ENCODE measurements at regions not wholly inside any gene's neighbourhood (a gene's known extent, or its start where the extent isn't known, plus 50 kb on each side); places are given as distances from the start of the nearest gene placed in this dataset.

GRCh38 chr2:15738943-15739342 is 147.3 kb downstream of the DDX1 start:
- H3K4me3 ChIP-seq (ENCODE audit: low read depth, low read length) = no peak overlapping the region
- H3K27ac ChIP-seq (ENCODE audit: extremely low read depth, low read depth, low read length) = no peak overlapping the region
- CTCF ChIA-PET = no interaction called here
- no peak for TF ChIP-seq ZNF433 (tag by site-specific recombination; IDR thresholded peaks at IDR 0.05; ENCODE audit: low read depth)
- no peak for TF ChIP-seq ZBTB49 (tag by site-specific recombination; IDR thresholded peaks at IDR 0.05; ENCODE audit: low read depth)
- no peak for TF ChIP-seq ZSCAN18 (tag by site-specific recombination; IDR thresholded peaks at IDR 0.05)
- TF ChIP-seq ZNF350 (tag by site-specific recombination; IDR thresholded peaks at IDR 0.05) = no peak
- TF ChIP-seq ZEB2 (tag by site-specific recombination; IDR thresholded peaks at IDR 0.05) = no peak
- TF ChIP-seq HIC1 (tag by site-specific recombination; IDR thresholded peaks at IDR 0.05) = no peak
- TF ChIP-seq ZNF121 (tag by site-specific recombination; IDR thresholded peaks at IDR 0.05) = no peak
- no peak for TF ChIP-seq SP3 (tag by site-specific recombination; IDR thresholded peaks at IDR 0.05)
- H3K36me3 ChIP-seq (ENCODE audit: control insufficient read depth in 2 of 2, insufficient read depth in 1 of 2, low read length in 2 of 2) = no peaks in the 10 kb centered on the region
- no peaks in the 10 kb centered on the region for H3K9me3 ChIP-seq (ENCODE audit: control insufficient read depth, insufficient read depth, low read depth, low read length)
- peaks cover 6% of the 10 kb centered on the region for H3K4me1 ChIP-seq (ENCODE audit: control insufficient read depth, insufficient read depth, low read length)
- POLR2A ChIA-PET = no interaction called here

GRCh38 chr2:15744820-15745219 is 153.2 kb downstream of the DDX1 start:
- Histone ChIP-seq H3K4me1 (ENCODE audit: control insufficient read depth, insufficient read depth, low read length) (no peaks in the 10 kb centered on the region), H3K27ac (ENCODE audit: extremely low read depth, low read depth, low read length) (no peak overlapping the region), H3K36me3 (ENCODE audit: control insufficient read depth in 2 of 2, insufficient read depth in 1 of 2, low read length in 2 of 2) (no peaks in the 10 kb centered on the region), H3K9me3 (ENCODE audit: control insufficient read depth, insufficient read depth, low read depth, low read length) (no peaks in the 10 kb centered on the region), H3K4me3 (ENCODE audit: low read depth, low read length) (no peak overlapping the region)
- ChIA-PET CTCF (no interaction called here), POLR2A (no interaction called here)
- TF ChIP-seq GLIS1 (tag by site-specific recombination; IDR thresholded peaks at IDR 0.05) (no peak), ZNF621 (tag by site-specific recombination; IDR thresholded peaks at IDR 0.05) (no peak), ZNF426 (tag by site-specific recombination; IDR thresholded peaks at IDR 0.05) (no peak), ZNF10 (tag by site-specific recombination; IDR thresholded peaks at IDR 0.05) (no peak), ZNF548 (tag by site-specific recombination; IDR thresholded peaks at IDR 0.05) (no peak), KLF10 (tag by site-specific recombination; IDR thresholded peaks at IDR 0.05) (no peak), ZNF677 (tag by site-specific recombination; IDR thresholded peaks at IDR 0.05) (no peak), SP3 (tag by site-specific recombination; IDR thresholded peaks at IDR 0.05) (no peak), GLI2 (tag by site-specific recombination; IDR thresholded peaks at IDR 0.05; ENCODE audit: borderline replicate concordance, low read depth) (no peak), ZNF473 (tag by site-specific recombination; IDR thresholded peaks at IDR 0.05) (no peak), ZNF175 (tag by site-specific recombination; IDR thresholded peaks at IDR 0.05) (no peak)

- Histone ChIP-seq H3K4me1 (ENCODE audit: control insufficient read depth, insufficient read depth, low read length) (no peaks in the 10 kb centered on the region), H3K4me3 (ENCODE audit: low read depth, low read length) (no peak overlapping the region), H3K9me3 (ENCODE audit: control insufficient read depth, insufficient read depth, low read depth, low read length) (no peaks in the 10 kb centered on the region), H3K36me3 (ENCODE audit: control insufficient read depth in 2 of 2, insufficient read depth in 1 of 2, low read length in 2 of 2) (no peaks in the 10 kb centered on the region), H3K27ac (ENCODE audit: extremely low read depth, low read depth, low read length) (no peak overlapping the region)
- TF ChIP-seq ZNF155 (tag by site-specific recombination; IDR thresholded peaks at IDR 0.05) (no peak), ZEB2 (tag by site-specific recombination; IDR thresholded peaks at IDR 0.05) (no peak), ZFP69B (tag by site-specific recombination; IDR thresholded peaks at IDR 0.05) (no peak), KLF1 (tag by site-specific recombination; IDR thresholded peaks at IDR 0.05) (no peak), ZNF473 (tag by site-specific recombination; IDR thresholded peaks at IDR 0.05) (no peak), ZNF548 (tag by site-specific recombination; IDR thresholded peaks at IDR 0.05) (no peak), MEIS1 (CRISPR knock-in tag; IDR thresholded peaks at IDR 0.05; ENCODE audit: borderline replicate concordance) (no peak), ZBTB11 (tag by site-specific recombination; conservative IDR thresholded peaks at IDR 0.05; ENCODE audit: low read depth) (no peak)
- CTCF ChIA-PET = interaction anchor here (1.3 kb wide), 1 partner anchor 11 kb away, joined by 3 read pairs; no protein-coding TSS in a partner anchor
- POLR2A ChIA-PET = no interaction called here
These were observed 153.7 kb downstream of the DDX1 start for GRCh38 chr2:15745350-15745749.
